ENCODE measurements at regions not wholly inside any gene's neighbourhood (a gene's known extent, or its start where the extent isn't known, plus 50 kb on each side); places are given as distances from the start of the nearest gene placed in this dataset.
A peak's percentile ranks its signal among the peaks of the same experiment; 100 is the strongest.

DNA sequence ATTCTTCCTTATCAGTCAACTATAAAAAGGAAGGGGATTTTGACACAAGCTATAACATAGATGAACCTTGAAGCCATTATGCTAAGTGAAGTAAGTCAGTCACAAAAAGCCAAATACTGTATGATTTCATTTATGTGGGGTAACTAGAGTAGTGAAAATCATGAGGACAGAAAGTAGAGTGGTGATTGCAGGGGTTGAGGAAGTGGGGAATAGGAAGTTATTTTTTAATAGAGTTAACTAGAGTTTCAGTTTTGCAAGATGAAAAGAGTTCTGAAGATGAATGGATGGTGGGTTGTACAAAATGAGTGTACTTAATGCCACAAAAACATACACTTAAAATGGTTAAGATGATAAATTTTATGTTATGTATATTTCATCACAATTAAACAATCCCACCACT lies 65.4 kb upstream of the FAM174A start:
- Histone ChIP-seq H3K79me2 (ENCODE audit: insufficient read depth, low read length) (no peaks in the 10 kb centered on the region), H3K27ac (ENCODE audit: low read depth in 1 of 2, low read length in 2 of 2) (no peak overlapping the region), H2AFZ (ENCODE audit: insufficient read depth, low read depth, low read length, poor library complexity, severe bottlenecking) (no peak overlapping the region), H3K4me3 (replicated peaks in 1 of 3; ENCODE audit: low read depth in 2 of 3, low read length in 3 of 3) (no peak overlapping the region), H4K20me1 (ENCODE audit: insufficient read depth, low read length) (no peaks in the 10 kb centered on the region), H3K4me2 (replicated peaks; ENCODE audit: extremely low read depth, low read length, poor library complexity, severe bottlenecking) (no peak overlapping the region), H3K27me3 (ENCODE audit: control insufficient read depth in 2 of 2, insufficient read depth in 2 of 2, low read length in 2 of 2) (no peaks in the 10 kb centered on the region), H3K4me1 (ENCODE audit: control insufficient read depth in 1 of 2, insufficient read depth in 2 of 2, low read length in 2 of 2) (no peaks in the 10 kb centered on the region), H3K36me3 (replicated peaks in 1 of 2; ENCODE audit: control insufficient read depth in 1 of 2, insufficient read depth in 2 of 2, low read length in 2 of 2) (no peaks in the 10 kb centered on the region), H3K9me3 (replicated peaks in 1 of 2; ENCODE audit: control insufficient read depth in 1 of 2, insufficient read depth in 1 of 2, low read length in 2 of 2) (no peaks in the 10 kb centered on the region), H3K9ac (ENCODE audit: insufficient read depth, low read length, poor library complexity, severe bottlenecking) (no peak overlapping the region)
- Mint-ChIP-seq H3K27me3 (ENCODE audit: low read depth in 3 of 3) (peaks cover 0 to 1% (median 0%) of the 10 kb centered on the region in 3 donors), H3K4me3 (peak overlapping the region in 1 of 2 donors; percentile 13), H3K36me3 (no peaks in the 10 kb centered on the region), H3K9me3 (peaks cover 0 to 3% (median 0%) of the 10 kb centered on the region in 7 donors), H3K27ac (peak overlapping the region in 2 of 7 donors; percentile 15 to 22), H3K4me1 (peaks cover 14% of the 10 kb centered on the region)
- intact Hi-C loops (cut with micrococcal nuclease) = no loop called here
- TF ChIP-seq, protein P1, sequence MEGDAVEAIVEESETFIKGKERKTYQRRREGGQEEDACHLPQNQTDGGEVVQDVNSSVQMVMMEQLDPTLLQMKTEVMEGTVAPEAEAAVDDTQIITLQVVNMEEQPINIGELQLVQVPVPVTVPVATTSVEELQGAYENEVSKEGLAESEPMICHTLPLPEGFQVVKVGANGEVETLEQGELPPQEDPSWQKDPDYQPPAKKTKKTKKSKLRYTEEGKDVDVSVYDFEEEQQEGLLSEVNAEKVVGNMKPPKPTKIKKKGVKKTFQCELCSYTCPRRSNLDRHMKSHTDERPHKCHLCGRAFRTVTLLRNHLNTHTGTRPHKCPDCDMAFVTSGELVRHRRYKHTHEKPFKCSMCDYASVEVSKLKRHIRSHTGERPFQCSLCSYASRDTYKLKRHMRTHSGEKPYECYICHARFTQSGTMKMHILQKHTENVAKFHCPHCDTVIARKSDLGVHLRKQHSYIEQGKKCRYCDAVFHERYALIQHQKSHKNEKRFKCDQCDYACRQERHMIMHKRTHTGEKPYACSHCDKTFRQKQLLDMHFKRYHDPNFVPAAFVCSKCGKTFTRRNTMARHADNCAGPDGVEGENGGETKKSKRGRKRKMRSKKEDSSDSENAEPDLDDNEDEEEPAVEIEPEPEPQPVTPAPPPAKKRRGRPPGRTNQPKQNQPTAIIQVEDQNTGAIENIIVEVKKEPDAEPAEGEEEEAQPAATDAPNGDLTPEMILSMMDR (IDR thresholded peaks at IDR 0.05) = no peak
- DNase-seq = peak in 1 of 3 donors; percentile 3

DNA sequence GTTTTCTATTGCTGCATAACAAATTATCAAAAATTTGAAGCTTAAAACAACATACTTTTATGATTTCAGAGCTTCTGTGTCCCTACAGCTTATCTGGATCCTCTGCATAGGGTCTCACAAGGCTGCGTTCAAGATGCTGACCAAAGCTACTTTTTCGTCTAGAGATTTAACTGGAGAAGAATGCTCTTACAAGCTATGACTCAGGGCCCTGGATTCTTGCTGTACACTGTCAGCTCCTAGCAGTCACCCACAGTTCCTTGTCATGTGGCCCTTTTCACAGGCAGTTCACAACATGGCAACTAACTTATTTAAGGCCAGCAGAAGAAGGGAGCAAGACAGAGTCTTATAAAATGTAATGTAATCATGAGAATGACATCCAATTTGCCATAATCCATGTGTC lies 70.8 kb upstream of the FAM174A start:
- Mint-ChIP-seq H3K36me3 (no peaks in the 10 kb centered on the region), H3K9me3 (peaks cover 0 to 20% (median 7%) of the 10 kb centered on the region in 7 donors), H3K27ac (no peak overlapping the region), H3K4me3 (no peak overlapping the region), H3K4me1 (peaks cover 4% of the 10 kb centered on the region), H3K27me3 (ENCODE audit: low read depth in 3 of 3) (no peaks in the 10 kb centered on the region)
- WGBS (ENCODE audit: insufficient coverage) = 85% methylated on average over 2 of the region's 2 CpGs
- H3K36me3 ChIP-seq (replicated peaks in 1 of 2; ENCODE audit: control insufficient read depth in 1 of 2, insufficient read depth in 2 of 2, low read length in 2 of 2) = no peaks in the 10 kb centered on the region
- no peak overlapping the region for H3K4me3 ChIP-seq (replicated peaks in 1 of 3; ENCODE audit: low read depth in 2 of 3, low read length in 3 of 3)
- H3K4me1 ChIP-seq (ENCODE audit: control insufficient read depth in 1 of 2, insufficient read depth in 2 of 2, low read length in 2 of 2) = no peaks in the 10 kb centered on the region
- DNase-seq = no peak
- H3K9me3 ChIP-seq (replicated peaks in 1 of 2; ENCODE audit: control insufficient read depth in 1 of 2, insufficient read depth in 1 of 2, low read length in 2 of 2) = no peaks in the 10 kb centered on the region
- no peaks in the 10 kb centered on the region for H3K79me2 ChIP-seq (ENCODE audit: insufficient read depth, low read length)
- H2AFZ ChIP-seq (ENCODE audit: insufficient read depth, low read depth, low read length, poor library complexity, severe bottlenecking) = no peak overlapping the region
- no peak overlapping the region for H3K9ac ChIP-seq (ENCODE audit: insufficient read depth, low read length, poor library complexity, severe bottlenecking)
- intact Hi-C loops (cut with micrococcal nuclease) = no loop called here
- no peak overlapping the region for H3K27ac ChIP-seq (ENCODE audit: low read depth in 1 of 2, low read length in 2 of 2)
- H4K20me1 ChIP-seq (ENCODE audit: insufficient read depth, low read length) = no peaks in the 10 kb centered on the region
- H3K4me2 ChIP-seq (replicated peaks; ENCODE audit: extremely low read depth, low read length, poor library complexity, severe bottlenecking) = no peak overlapping the region
- no peaks in the 10 kb centered on the region for H3K27me3 ChIP-seq (ENCODE audit: control insufficient read depth in 2 of 2, insufficient read depth in 2 of 2, low read length in 2 of 2)
- TF ChIP-seq, protein P1 (IDR thresholded peaks at IDR 0.05) = no peak
